ENCODE measurements at regions not wholly inside any gene's neighbourhood (a gene's known extent, or its start where the extent isn't known, plus 50 kb on each side); places are given as distances from the start of the nearest gene placed in this dataset.
"Not testable (repeated sequence)": the region's sequence is repeated elsewhere in the genome, so short reads cannot be mapped to it uniquely, and the experiment has no call there.

GRCh38 chr3:118162627-118163588 lies 871.7 kb downstream of the IGSF11 start:
- DNase-seq (ENCODE audit: low read depth in 3 of 3), result not testable (repeated sequence)

- DNase-seq (ENCODE audit: low read depth in 3 of 3), result no peak
These were observed 869.2 kb downstream of the IGSF11 start for GRCh38 chr3:118165413-118165812.

GRCh38 chr3:118167571-118167970 lies 867.1 kb downstream of the IGSF11 start:
- no peak for DNase-seq (ENCODE audit: low read depth in 3 of 3)

GRCh38 chr3:118168175-118168574 lies 866.5 kb downstream of the IGSF11 start:
- no peak for DNase-seq (ENCODE audit: low read depth in 3 of 3)

- DNase-seq (ENCODE audit: low read depth in 3 of 3), result no peak
These were observed 863.3 kb downstream of the IGSF11 start for GRCh38 chr3:118171236-118171852.

GRCh38 chr3:118180853-118181252 lies 853.8 kb downstream of the IGSF11 start:
- no peak for DNase-seq (ENCODE audit: low read depth in 3 of 3)

GRCh38 chr3:118181274-118181673 lies 853.4 kb downstream of the IGSF11 start:
- no peak for DNase-seq (ENCODE audit: low read depth in 3 of 3)

GRCh38 chr3:118186051-118186450 lies 848.6 kb downstream of the IGSF11 start:
- no peak for DNase-seq (ENCODE audit: low read depth in 3 of 3)

- DNase-seq (ENCODE audit: low read depth in 3 of 3), result no peak
These were observed 847.4 kb downstream of the IGSF11 start for GRCh38 chr3:118187221-118187620.

GRCh38 chr3:118196183-118196582 lies 838.5 kb downstream of the IGSF11 start:
- no peak for DNase-seq (ENCODE audit: low read depth in 3 of 3)

GRCh38 chr3:118199044-118199443 lies 835.6 kb downstream of the IGSF11 start:
- DNase-seq (ENCODE audit: low read depth in 3 of 3), result no peak

- no peak for DNase-seq (ENCODE audit: low read depth in 3 of 3)
These were observed 830.5 kb downstream of the IGSF11 start for GRCh38 chr3:118204052-118204656.

- DNase-seq (ENCODE audit: low read depth in 3 of 3), result no peak
These were observed 827.4 kb downstream of the IGSF11 start for GRCh38 chr3:118207271-118207670.

GRCh38 chr3:118208642-118209041 lies 826.0 kb downstream of the IGSF11 start:
- DNase-seq (ENCODE audit: low read depth in 3 of 3), result no peak

GRCh38 chr3:118213892-118214291 lies 820.8 kb downstream of the IGSF11 start:
- DNase-seq (ENCODE audit: low read depth in 3 of 3), result no peak

GRCh38 chr3:118226206-118226605 lies 808.4 kb downstream of the IGSF11 start:
- DNase-seq (ENCODE audit: low read depth in 3 of 3), result no peak

- DNase-seq (ENCODE audit: low read depth in 3 of 3), result no peak
These were observed 807.5 kb downstream of the IGSF11 start for GRCh38 chr3:118227191-118227590.

- DNase-seq (ENCODE audit: low read depth in 3 of 3), result no peak
These were observed 806.5 kb downstream of the IGSF11 start for GRCh38 chr3:118228151-118228550.

GRCh38 chr3:118229196-118229595 lies 805.5 kb downstream of the IGSF11 start:
- DNase-seq (ENCODE audit: low read depth in 3 of 3), result no peak

- no peak for DNase-seq (ENCODE audit: low read depth in 3 of 3)
These were observed 803.1 kb downstream of the IGSF11 start for GRCh38 chr3:118231578-118231977.

- no peak for DNase-seq (ENCODE audit: low read depth in 3 of 3)
These were observed 795.4 kb downstream of the IGSF11 start for GRCh38 chr3:118239253-118239652.

- DNase-seq (ENCODE audit: low read depth in 3 of 3), result no peak
These were observed 789.9 kb downstream of the IGSF11 start for GRCh38 chr3:118244761-118245160.

GRCh38 chr3:118245312-118245711 lies 789.3 kb downstream of the IGSF11 start:
- no peak for DNase-seq (ENCODE audit: low read depth in 3 of 3)
